22Rv1 (cell line): ENCODE measurements at regions not wholly inside any gene's neighbourhood (a gene's known extent, or its start where the extent isn't known, plus 50 kb on each side); places are given as distances from the start of the nearest gene placed in this dataset.
"Not testable (repeated sequence)": the region's sequence is repeated elsewhere in the genome, so short reads cannot be mapped to it uniquely, and the experiment has no call there.

ENCODE experiments used
- CTCF ChIP-seq: fragments of 450-650 bp; IDR thresholded peaks from 2 replicates; pipeline ENCODE4 v1.5.1; 2017; ENCODE audit warnings: mild to moderate bottlenecking
- ZFX ChIP-seq: fragments of 450-650 bp; IDR thresholded peaks from 2 replicates; pipeline ENCODE4 v1.6.1; 2017; ENCODE audit warnings: antibody characterized with exemption, borderline replicate concordance

- not testable (repeated sequence) for TF ChIP-seq CTCF, ZFX
Observed at GRCh38 chr4:118535788-118536187, 149.4 kb upstream of the METTL14 start.
